Prostate gland (tissue), 2 donors: ENCODE measurements at regions not wholly inside any gene's neighbourhood (a gene's known extent, or its start where the extent isn't known, plus 50 kb on each side); places are given as distances from the start of the nearest gene placed in this dataset.
A peak's percentile ranks its signal among the peaks of the same experiment; 100 is the strongest.

Experiments used
- DNase-seq: peaks from one replicate; pipeline ENCODE4 v3.0.0-alpha.2; 2019; ENCODE audit warnings: low spot score
- H3K27ac ChIP-seq, 2 donors: fragments of 200-600 bp; sonication (generic); 2 replicates each; pipeline ENCODE4 v1.5.1; 2017 to 2019
- H3K27me3 ChIP-seq: fragments of 200-600 bp; sonication (generic); replicated peaks from 2 replicates; pipeline ENCODE4 v1.5.1; 2019; ENCODE audit not compliant: insufficient read depth
- H3K36me3 ChIP-seq, 2 donors: fragments of 200-600 bp; sonication (generic); 1 replicate in 1 of 2; 2 replicates in 1 of 2; pipeline versions ENCODE4 v1.5.1 to v1.8.1; 2017 to 2019
- H3K4me1 ChIP-seq: fragments of 200-600 bp; sonication (generic); replicated peaks from 2 replicates; pipeline ENCODE4 v1.5.1; 2019
- H3K4me3 ChIP-seq, 2 donors: fragments of 200-600 bp; sonication (generic); 2 replicates each; pipeline ENCODE4 v1.5.1; 2017 to 2019
- H3K9me3 ChIP-seq: fragments of 200-600 bp; sonication (generic); 2 replicates; pipeline ENCODE4 v1.5.1; 2017
- CTCF ChIP-seq, 4 experiments: fragments of 200-600 bp in 2 of 4; fragments of 450-650 bp in 2 of 4; sonication (generic) in 2 of 4; IDR thresholded peaks; 1 replicate in 3 of 4; 2 replicates in 1 of 4; pipeline ENCODE4 v1.5.1; 2016 to 2019; ENCODE audit warnings: antibody characterized with exemption in 4 of 4, mild to moderate bottlenecking in 2 of 4, moderate library complexity in 2 of 4
- POLR2A ChIP-seq: fragments of 450-650 bp; IDR thresholded peaks from one replicate; pipeline ENCODE4 v1.6.1; 2016; ENCODE audit warnings: antibody characterized with exemption, mild to moderate bottlenecking
- POLR2AphosphoS5 ChIP-seq: sonication (generic); formaldehyde crosslinking; IDR thresholded peaks from one replicate; pipeline ENCODE4 v1.6.1; 2017; ENCODE audit warnings: antibody characterized with exemption
- WGBS: methylation state at CpG from one replicate; pipeline ENCODE4 v1.1.5; 2018; 5-methylcytosine and 5-hydroxymethylcytosine counted together
- intact Hi-C: fragments of 100-400 bp; cut with DNase I; formaldehyde crosslinking; loops from one replicate; pipeline ENCODE4 v1.14.2; 2022

GRCh38 chr4:53649357-53649756, 58.1 kb upstream of the LNX1 start:
- H3K4me3 ChIP-seq, result no peak overlapping the region
- H3K27ac ChIP-seq, result no peak overlapping the region
- WGBS, result 52% methylated on average over 2 of the region's 2 CpGs
- H3K4me1 ChIP-seq, result peaks cover 20% of the 10 kb centered on the region
- no peaks in the 10 kb centered on the region for H3K9me3 ChIP-seq
- intact Hi-C loops, result no loop called here
- TF ChIP-seq POLR2AphosphoS5 (no peak), POLR2A (no peak), CTCF (IDR thresholded peaks at IDR 0.05) (no peak)
- no peak for DNase-seq
- no peaks in the 10 kb centered on the region for H3K36me3 ChIP-seq
- H3K27me3 ChIP-seq, result no peaks in the 10 kb centered on the region

GRCh38 chr4:53647547-53647946, 56.3 kb upstream of the LNX1 start:
- DNase-seq, result no peak
- Histone ChIP-seq H3K4me3 (no peak overlapping the region), H3K27me3 (no peaks in the 10 kb centered on the region), H3K36me3 (no peaks in the 10 kb centered on the region), H3K4me1 (peaks cover 16% of the 10 kb centered on the region), H3K9me3 (no peaks in the 10 kb centered on the region), H3K27ac (no peak overlapping the region)
- TF ChIP-seq CTCF (IDR thresholded peaks at IDR 0.05), result no peak
- no peak for TF ChIP-seq POLR2A
- TF ChIP-seq POLR2AphosphoS5, result no peak
- WGBS, result 93% methylated on average over 5 of the region's 5 CpGs
- intact Hi-C loops, result no loop called here

- no peaks in the 10 kb centered on the region for H3K36me3 ChIP-seq
- no peak overlapping the region for H3K4me3 ChIP-seq
- H3K4me1 ChIP-seq, result peaks cover 16% of the 10 kb centered on the region
- intact Hi-C loops, result no loop called here
- H3K27me3 ChIP-seq, result no peaks in the 10 kb centered on the region
- no peak for DNase-seq
- WGBS, result 9% methylated on average over 3 of the region's 3 CpGs
- TF ChIP-seq POLR2AphosphoS5 (peak; percentile 5), POLR2A (no peak)
- H3K9me3 ChIP-seq, result no peaks in the 10 kb centered on the region
- peak overlapping the region in 1 of 2 donors; percentile 80 for H3K27ac ChIP-seq
These were observed 55.5 kb upstream of the LNX1 start for GRCh38 chr4:53646795-53647194.

- WGBS, result 5% methylated on average over 3 of the region's 3 CpGs
- Histone ChIP-seq H3K9me3 (no peaks in the 10 kb centered on the region), H3K36me3 (no peaks in the 10 kb centered on the region), H3K4me3 (no peak overlapping the region), H3K27me3 (no peaks in the 10 kb centered on the region), H3K4me1 (peaks cover 16% of the 10 kb centered on the region), H3K27ac (peak overlapping the region; percentile 67 to 80)
- TF ChIP-seq POLR2A, result no peak
- no peak for TF ChIP-seq POLR2AphosphoS5
- no peak for TF ChIP-seq CTCF (IDR thresholded peaks at IDR 0.05)
- intact Hi-C loops, result no loop called here
- no peak for DNase-seq
These were observed 53.8 kb upstream of the LNX1 start for GRCh38 chr4:53645108-53645507.

GRCh38 chr4:53644607-53645006, 53.3 kb upstream of the LNX1 start:
- H3K27ac ChIP-seq, result peak overlapping the region; percentile 67 to 80
- H3K9me3 ChIP-seq, result no peaks in the 10 kb centered on the region
- no peaks in the 10 kb centered on the region for H3K36me3 ChIP-seq
- intact Hi-C loops, result no loop called here
- peak; percentile 93 for DNase-seq
- 24% methylated on average over 3 of the region's 3 CpGs for WGBS
- H3K27me3 ChIP-seq, result no peaks in the 10 kb centered on the region
- TF ChIP-seq POLR2A (no peak), POLR2AphosphoS5 (peak; percentile 89)
- H3K4me1 ChIP-seq, result peaks cover 16% of the 10 kb centered on the region
- no peak overlapping the region for H3K4me3 ChIP-seq
